ENCODE measurements at regions not wholly inside any gene's neighbourhood (a gene's known extent, or its start where the extent isn't known, plus 50 kb on each side); places are given as distances from the start of the nearest gene placed in this dataset.

- Mint-ChIP-seq H3K9me3 (no peaks in the 10 kb centered on the region), H3K4me1 (no peaks in the 10 kb centered on the region), H3K4me3 (no peak overlapping the region), H3K27ac (no peak overlapping the region), H3K36me3 (ENCODE audit: low read depth) (no peaks in the 10 kb centered on the region), H3K27me3 (no peaks in the 10 kb centered on the region)
- DNase-seq = no peak
- CTCF ChIA-PET = no interaction called here
- POLR2A ChIA-PET = no interaction called here
These were observed 220.1 kb upstream of the NXPH2 start for GRCh38 chr2:139000131-139000785.

DNA sequence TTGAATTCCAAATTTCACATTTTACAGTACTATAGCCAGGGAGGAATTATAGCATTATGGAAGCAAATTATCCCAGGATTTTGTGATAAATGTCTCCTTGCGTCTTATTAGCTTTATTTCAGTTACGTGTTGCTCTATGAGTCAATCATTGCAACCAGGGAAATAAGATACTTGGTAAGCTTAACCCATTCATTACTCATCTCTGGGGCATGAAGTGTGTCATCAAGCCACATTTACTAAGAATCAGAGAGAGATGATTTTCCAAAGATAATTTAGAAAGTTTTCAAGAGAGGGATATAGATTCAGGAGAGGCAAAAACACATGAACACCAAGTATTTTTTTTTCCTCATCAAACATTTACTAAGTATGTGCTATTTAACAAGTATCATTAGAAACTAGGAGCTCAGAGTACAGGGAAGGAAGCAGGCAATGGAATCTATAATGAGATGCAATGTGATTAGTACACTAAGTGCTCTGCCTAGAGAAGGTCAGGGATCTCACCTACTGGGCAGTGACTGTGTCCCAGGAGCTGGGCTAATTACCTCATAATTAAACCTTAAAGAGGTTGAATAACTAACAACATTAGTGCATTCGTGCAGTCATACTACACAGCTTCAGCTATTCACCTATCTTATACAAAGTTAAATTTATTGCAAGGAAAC is 217.8 kb upstream of the NXPH2 start:
- CTCF ChIA-PET = no interaction called here
- no peak for DNase-seq
- Mint-ChIP-seq H3K9me3 (no peaks in the 10 kb centered on the region), H3K27me3 (no peaks in the 10 kb centered on the region), H3K27ac (no peak overlapping the region), H3K36me3 (ENCODE audit: low read depth) (no peaks in the 10 kb centered on the region), H3K4me1 (no peaks in the 10 kb centered on the region), H3K4me3 (no peak overlapping the region)
- POLR2A ChIA-PET = no interaction called here

DNA sequence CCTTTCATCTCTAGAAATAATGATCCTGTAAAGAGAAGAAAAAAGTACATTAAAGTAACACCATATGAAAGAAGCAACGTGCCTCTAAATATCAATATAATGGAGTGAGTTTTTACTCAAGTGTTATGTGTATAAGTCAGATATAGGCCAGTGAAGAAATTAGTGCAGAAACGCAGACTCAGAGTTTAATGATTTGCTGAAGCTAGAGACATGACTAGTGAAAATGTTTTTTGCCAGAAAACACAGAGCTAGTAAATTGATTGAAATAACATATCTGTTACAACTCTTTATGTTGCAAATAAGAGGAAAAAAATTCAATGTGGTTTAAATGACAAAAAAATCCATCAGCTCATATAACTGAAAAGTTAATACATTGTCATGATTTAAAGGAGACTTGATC is 217.2 kb upstream of the NXPH2 start:
- Mint-ChIP-seq H3K4me1 (no peaks in the 10 kb centered on the region), H3K9me3 (peaks cover 2% of the 10 kb centered on the region), H3K27me3 (no peaks in the 10 kb centered on the region), H3K4me3 (no peak overlapping the region), H3K36me3 (ENCODE audit: low read depth) (no peaks in the 10 kb centered on the region), H3K27ac (no peak overlapping the region)
- DNase-seq = no peak
- POLR2A ChIA-PET = no interaction called here
- CTCF ChIA-PET = no interaction called here

DNA sequence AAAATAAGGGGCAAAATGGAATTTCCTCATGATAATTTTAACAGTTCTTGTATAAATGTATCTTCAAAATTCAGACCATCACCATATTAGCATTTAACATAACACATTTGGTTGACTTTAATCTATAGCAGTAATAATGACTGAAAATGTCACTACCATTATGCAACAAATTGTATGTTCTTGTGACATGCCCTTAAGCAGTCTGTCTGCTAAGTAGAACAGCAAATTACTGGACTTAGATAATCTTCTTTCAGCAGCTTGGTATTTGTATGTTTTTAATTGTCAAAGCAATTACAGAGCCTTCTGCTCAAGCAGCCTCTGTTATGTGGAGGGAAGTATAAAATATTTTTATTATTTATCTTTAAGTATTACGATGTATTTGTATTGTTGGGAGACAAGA is 214.3 kb upstream of the NXPH2 start:
- DNase-seq = no peak
- no peaks in the 10 kb centered on the region for H3K27me3 Mint-ChIP-seq
- ChIA-PET CTCF (no interaction called here), POLR2A (no interaction called here)
- H3K4me3 Mint-ChIP-seq = no peak overlapping the region
- H3K4me1 Mint-ChIP-seq = no peaks in the 10 kb centered on the region
- H3K36me3 Mint-ChIP-seq (ENCODE audit: low read depth) = no peaks in the 10 kb centered on the region
- no peak overlapping the region for H3K27ac Mint-ChIP-seq
- peaks cover 7% of the 10 kb centered on the region for H3K9me3 Mint-ChIP-seq

DNA sequence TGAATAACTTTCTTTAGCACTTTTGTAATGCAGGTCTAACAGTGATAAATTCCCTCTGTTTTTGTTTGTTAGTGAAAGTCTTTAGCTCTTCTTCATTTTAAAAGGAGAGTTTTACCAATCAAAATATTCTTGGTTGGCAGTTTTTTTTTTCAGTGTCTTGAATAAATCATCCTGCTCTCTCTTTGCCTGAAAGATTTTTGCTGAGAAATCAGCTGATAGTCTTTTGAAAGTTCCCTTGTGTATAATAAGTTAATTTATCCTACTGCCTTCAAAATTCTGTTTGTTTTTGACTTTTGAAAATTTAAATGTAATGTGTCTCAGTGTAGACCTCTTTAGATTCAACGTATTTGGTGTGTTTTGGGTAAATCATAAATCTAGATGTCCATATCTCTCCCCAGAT is 205.7 kb upstream of the NXPH2 start:
- POLR2A ChIA-PET = no interaction called here
- Mint-ChIP-seq H3K36me3 (ENCODE audit: low read depth) (no peaks in the 10 kb centered on the region), H3K27ac (no peak overlapping the region)

GRCh38 chr2:138979131-138979785 is 199.1 kb upstream of the NXPH2 start:
- H3K9me3 Mint-ChIP-seq = peaks cover 5% of the 10 kb centered on the region
- H3K4me3 Mint-ChIP-seq = no peak overlapping the region
- no peak overlapping the region for H3K27ac Mint-ChIP-seq
- no peaks in the 10 kb centered on the region for H3K36me3 Mint-ChIP-seq (ENCODE audit: low read depth)
- DNase-seq = no peak
- no peaks in the 10 kb centered on the region for H3K4me1 Mint-ChIP-seq
- no peaks in the 10 kb centered on the region for H3K27me3 Mint-ChIP-seq
- ChIA-PET CTCF (no interaction called here), POLR2A (no interaction called here)

More for the DNA sequence above, 205.7 kb upstream of the NXPH2 start:
- Mint-ChIP-seq H3K4me1 (no peaks in the 10 kb centered on the region), H3K4me3 (no peak overlapping the region), H3K9me3 (peaks cover 6% of the 10 kb centered on the region), H3K27me3 (no peaks in the 10 kb centered on the region)
- CTCF ChIA-PET = no interaction called here
- DNase-seq = no peak

GRCh38 chr2:138974651-138975050 is 194.5 kb upstream of the NXPH2 start:
- Mint-ChIP-seq H3K27ac (no peak overlapping the region), H3K4me3 (no peak overlapping the region), H3K27me3 (no peaks in the 10 kb centered on the region), H3K36me3 (ENCODE audit: low read depth) (no peaks in the 10 kb centered on the region), H3K9me3 (peaks cover 5% of the 10 kb centered on the region), H3K4me1 (no peaks in the 10 kb centered on the region)
- DNase-seq = no peak
- POLR2A ChIA-PET = no interaction called here
- CTCF ChIA-PET = no interaction called here

GRCh38 chr2:138964418-138964817 is 184.2 kb upstream of the NXPH2 start:
- H3K27me3 Mint-ChIP-seq = no peaks in the 10 kb centered on the region
- H3K9me3 Mint-ChIP-seq = peaks cover 6% of the 10 kb centered on the region
- no peaks in the 10 kb centered on the region for H3K4me1 Mint-ChIP-seq
- no peaks in the 10 kb centered on the region for H3K36me3 Mint-ChIP-seq (ENCODE audit: low read depth)
- no peak overlapping the region for H3K27ac Mint-ChIP-seq
- POLR2A ChIA-PET = no interaction called here
- no peak for DNase-seq
- CTCF ChIA-PET = no interaction called here
- no peak overlapping the region for H3K4me3 Mint-ChIP-seq

DNA sequence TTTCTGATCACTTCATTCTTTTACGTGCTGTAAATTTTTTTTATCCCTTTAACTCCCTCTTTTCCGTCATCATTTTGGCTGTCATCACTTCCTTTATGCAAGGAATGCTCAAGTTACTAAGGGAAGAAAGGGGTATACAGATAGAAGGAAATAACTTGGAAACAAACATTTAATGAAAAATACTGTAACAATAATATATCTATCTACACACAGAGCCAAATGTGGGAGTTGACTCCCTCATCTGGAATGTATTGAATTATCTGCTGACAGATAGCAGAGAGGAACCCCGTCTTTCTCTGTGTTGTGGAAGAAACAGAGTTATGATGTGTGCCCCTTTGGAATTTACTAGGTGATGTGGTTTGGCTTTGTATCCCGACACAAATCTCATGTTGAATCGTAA is 182.5 kb upstream of the NXPH2 start:
- no peak for DNase-seq
- POLR2A ChIA-PET = no interaction called here
- no peaks in the 10 kb centered on the region for H3K36me3 Mint-ChIP-seq (ENCODE audit: low read depth)
- no peak overlapping the region for H3K27ac Mint-ChIP-seq
- H3K9me3 Mint-ChIP-seq = peaks cover 6% of the 10 kb centered on the region
- no peak overlapping the region for H3K4me3 Mint-ChIP-seq
- H3K4me1 Mint-ChIP-seq = no peaks in the 10 kb centered on the region
- no peaks in the 10 kb centered on the region for H3K27me3 Mint-ChIP-seq
- CTCF ChIA-PET = no interaction called here

DNA sequence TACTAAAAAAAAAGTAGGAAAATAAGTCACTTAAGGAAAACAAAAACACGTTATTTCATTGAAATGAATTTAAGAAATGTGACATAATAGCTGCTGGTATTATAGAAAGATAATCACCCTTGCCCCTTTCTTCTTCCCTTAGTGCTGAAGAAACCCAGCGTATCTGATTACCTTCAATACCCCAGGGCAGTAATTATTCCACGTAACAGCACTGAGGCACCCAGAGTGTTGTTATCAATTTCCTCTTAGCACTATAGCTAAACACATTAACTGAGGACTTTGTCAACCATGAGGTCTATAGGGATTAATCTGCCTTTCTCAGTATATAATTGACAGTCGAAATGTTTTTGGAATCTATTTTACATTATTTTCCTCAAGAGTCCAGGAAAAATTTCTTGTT is 180.0 kb upstream of the NXPH2 start:
- Mint-ChIP-seq H3K4me3 (no peak overlapping the region), H3K27ac (no peak overlapping the region), H3K36me3 (ENCODE audit: low read depth) (no peaks in the 10 kb centered on the region), H3K9me3 (peaks cover 4% of the 10 kb centered on the region), H3K4me1 (no peaks in the 10 kb centered on the region), H3K27me3 (no peaks in the 10 kb centered on the region)
- ChIA-PET CTCF (no interaction called here), POLR2A (no interaction called here)
- DNase-seq = no peak

GRCh38 chr2:138959031-138959430 is 178.8 kb upstream of the NXPH2 start:
- Mint-ChIP-seq H3K4me3 (no peak overlapping the region), H3K4me1 (no peaks in the 10 kb centered on the region), H3K36me3 (ENCODE audit: low read depth) (no peaks in the 10 kb centered on the region), H3K9me3 (peaks cover 2% of the 10 kb centered on the region), H3K27ac (no peak overlapping the region), H3K27me3 (no peaks in the 10 kb centered on the region)
- POLR2A ChIA-PET = no interaction called here
- no peak for DNase-seq
- CTCF ChIA-PET = no interaction called here

GRCh38 chr2:138956116-138956515 is 175.9 kb upstream of the NXPH2 start:
- no peaks in the 10 kb centered on the region for H3K4me1 Mint-ChIP-seq
- H3K36me3 Mint-ChIP-seq (ENCODE audit: low read depth) = no peaks in the 10 kb centered on the region
- no peaks in the 10 kb centered on the region for H3K27me3 Mint-ChIP-seq
- DNase-seq = no peak
- no peak overlapping the region for H3K4me3 Mint-ChIP-seq
- ChIA-PET CTCF (no interaction called here), POLR2A (no interaction called here)
- H3K9me3 Mint-ChIP-seq = peaks cover 2% of the 10 kb centered on the region
- no peak overlapping the region for H3K27ac Mint-ChIP-seq

DNA sequence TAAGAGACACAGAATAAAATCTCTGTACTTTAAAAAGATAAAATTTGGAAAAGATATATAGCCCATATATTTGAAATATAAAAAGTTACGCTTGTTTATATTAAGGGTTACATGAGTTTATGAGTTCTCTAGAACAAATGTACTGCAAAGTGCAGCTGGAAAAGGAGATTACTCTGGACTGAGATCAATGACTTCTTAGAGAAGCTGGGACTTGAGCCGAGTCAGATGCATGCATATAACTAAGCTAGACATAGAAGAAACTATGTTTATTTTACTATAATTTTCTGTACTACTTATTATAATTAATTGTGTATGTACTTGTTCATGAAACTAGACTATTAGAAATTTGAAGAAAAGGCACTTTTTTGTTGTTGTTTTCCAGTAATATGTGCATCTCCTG is 170.3 kb upstream of the NXPH2 start:
- H3K4me3 Mint-ChIP-seq = no peak overlapping the region
- H3K27ac Mint-ChIP-seq = no peak overlapping the region
- ChIA-PET POLR2A (no interaction called here), CTCF (no interaction called here)
- H3K27me3 Mint-ChIP-seq = no peaks in the 10 kb centered on the region
- H3K4me1 Mint-ChIP-seq = no peaks in the 10 kb centered on the region
- H3K36me3 Mint-ChIP-seq (ENCODE audit: low read depth) = no peaks in the 10 kb centered on the region
- peaks cover 2% of the 10 kb centered on the region for H3K9me3 Mint-ChIP-seq
- no peak for DNase-seq

- Mint-ChIP-seq H3K36me3 (ENCODE audit: low read depth) (no peaks in the 10 kb centered on the region), H3K4me3 (no peak overlapping the region), H3K9me3 (peaks cover 2% of the 10 kb centered on the region), H3K4me1 (no peaks in the 10 kb centered on the region), H3K27me3 (no peaks in the 10 kb centered on the region), H3K27ac (no peak overlapping the region)
- DNase-seq = no peak
- CTCF ChIA-PET = no interaction called here
- POLR2A ChIA-PET = no interaction called here
These were observed 169.3 kb upstream of the NXPH2 start for GRCh38 chr2:138949517-138949916.

Measured in activated CD4-positive, alpha-beta memory T cell treated with anti-CD3 and anti-CD28 coated beads, Interleukin-2, amount 10 ng/mL, durations not matched to agents 7 days and 5 days (primary cell).